Gastroesophageal sphincter (tissue), 3 donors: ENCODE measurements at regions not wholly inside any gene's neighbourhood (a gene's known extent, or its start where the extent isn't known, plus 50 kb on each side); places are given as distances from the start of the nearest gene placed in this dataset.

Experiments
- EP300 ChIP-seq: sonication (generic); formaldehyde crosslinking; IDR thresholded peaks from one replicate; pipeline ENCODE4 v1.6.1; 2017; ENCODE audit warnings: antibody characterized with exemption, mild to moderate bottlenecking
- POLR2A ChIP-seq, 2 donors: fragments of 450-650 bp; IDR thresholded peaks; one replicate each; pipeline ENCODE4 v1.6.1; 2017; ENCODE audit warnings: antibody characterized with exemption in 2 of 2, mild to moderate bottlenecking in 2 of 2, moderate library complexity in 1 of 2
- POLR2AphosphoS5 ChIP-seq: sonication (generic); formaldehyde crosslinking; IDR thresholded peaks from one replicate; pipeline ENCODE4 v1.6.1; 2017; ENCODE audit warnings: antibody characterized with exemption
- TF ChIP-seq, protein P1 (sequence below), 4 experiments: fragments of 200-600 bp in 2 of 4; fragments of 450-650 bp in 2 of 4; sonication (generic) in 1 of 4; IDR thresholded peaks; one replicate each; pipeline ENCODE4 v1.5.1; 2017 to 2019; ENCODE audit warnings: antibody characterized with exemption in 4 of 4, mild to moderate bottlenecking in 2 of 4, moderate library complexity in 2 of 4

DNA sequence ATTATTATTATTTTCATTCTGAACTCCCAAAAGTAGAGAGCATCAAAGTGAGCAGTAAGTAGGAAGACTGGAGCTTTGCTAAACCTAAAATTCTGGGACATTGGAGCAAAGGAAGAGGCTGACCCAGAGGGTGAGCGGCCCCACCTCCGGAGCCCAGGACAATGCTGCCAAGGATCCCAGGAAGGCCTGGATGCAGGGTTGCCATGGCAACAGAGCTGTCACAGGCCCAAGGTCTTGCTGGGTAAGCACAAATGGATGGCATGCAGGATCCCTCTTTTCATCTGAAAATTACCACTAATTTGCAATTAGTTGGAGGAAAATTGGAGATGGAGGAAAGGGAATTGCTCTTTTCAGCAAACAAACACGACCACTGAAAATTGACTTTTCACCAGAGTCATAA lies 457.9 kb upstream of the CDH5 start:
- TF ChIP-seq POLR2A (IDR thresholded peaks at IDR 0.05) (no peak), POLR2AphosphoS5 (no peak), EP300 (no peak)
- TF ChIP-seq, protein P1, sequence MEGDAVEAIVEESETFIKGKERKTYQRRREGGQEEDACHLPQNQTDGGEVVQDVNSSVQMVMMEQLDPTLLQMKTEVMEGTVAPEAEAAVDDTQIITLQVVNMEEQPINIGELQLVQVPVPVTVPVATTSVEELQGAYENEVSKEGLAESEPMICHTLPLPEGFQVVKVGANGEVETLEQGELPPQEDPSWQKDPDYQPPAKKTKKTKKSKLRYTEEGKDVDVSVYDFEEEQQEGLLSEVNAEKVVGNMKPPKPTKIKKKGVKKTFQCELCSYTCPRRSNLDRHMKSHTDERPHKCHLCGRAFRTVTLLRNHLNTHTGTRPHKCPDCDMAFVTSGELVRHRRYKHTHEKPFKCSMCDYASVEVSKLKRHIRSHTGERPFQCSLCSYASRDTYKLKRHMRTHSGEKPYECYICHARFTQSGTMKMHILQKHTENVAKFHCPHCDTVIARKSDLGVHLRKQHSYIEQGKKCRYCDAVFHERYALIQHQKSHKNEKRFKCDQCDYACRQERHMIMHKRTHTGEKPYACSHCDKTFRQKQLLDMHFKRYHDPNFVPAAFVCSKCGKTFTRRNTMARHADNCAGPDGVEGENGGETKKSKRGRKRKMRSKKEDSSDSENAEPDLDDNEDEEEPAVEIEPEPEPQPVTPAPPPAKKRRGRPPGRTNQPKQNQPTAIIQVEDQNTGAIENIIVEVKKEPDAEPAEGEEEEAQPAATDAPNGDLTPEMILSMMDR (IDR thresholded peaks at IDR 0.05) = no peak
